ENCODE measurements at regions not wholly inside any gene's neighbourhood (a gene's known extent, or its start where the extent isn't known, plus 50 kb on each side); places are given as distances from the start of the nearest gene placed in this dataset.

GRCh38 chr2:15713475-15713874, 121.8 kb downstream of the DDX1 start:
- Histone ChIP-seq H3K4me2 (ENCODE audit: low read length) (no peak overlapping the region), H3K9ac (ENCODE audit: low read length) (no peak overlapping the region), H4K12ac (ENCODE audit: low read depth, low read length) (no peak overlapping the region), H3K79me1 (ENCODE audit: low read length) (no peaks in the 10 kb centered on the region), H2BK120ac (ENCODE audit: insufficient read depth, low read length, poor library complexity) (no peak overlapping the region), H3K18ac (ENCODE audit: low read length) (no peak overlapping the region), H3K4ac (ENCODE audit: low read depth, low read length) (no peak overlapping the region), H3K36me3 (ENCODE audit: control insufficient read depth in 1 of 2, insufficient read depth in 2 of 2, low read length in 2 of 2) (no peaks in the 10 kb centered on the region), H3K79me2 (ENCODE audit: control insufficient read depth, insufficient read depth, low read length, poor library complexity) (peaks cover 1% of the 10 kb centered on the region), H4K91ac (ENCODE audit: low read depth, low read length) (no peak overlapping the region), H4K8ac (ENCODE audit: low read depth, low read length) (no peak overlapping the region), H2AFZ (ENCODE audit: insufficient read depth, low read length, poor library complexity) (no peak overlapping the region), H3K4me1 (ENCODE audit: control insufficient read depth in 1 of 2, insufficient read depth in 2 of 2, low read length in 2 of 2) (peaks cover 3 to 9% of the 10 kb centered on the region in 2 experiments), H3K27ac (ENCODE audit: low read depth, low read length) (no peak overlapping the region), H3K9me3 (ENCODE audit: insufficient read depth, low read depth, low read length) (no peaks in the 10 kb centered on the region), H3K27me3 (ENCODE audit: insufficient read depth, low read length) (no peaks in the 10 kb centered on the region), H2BK5ac (ENCODE audit: low read depth, low read length, poor library complexity) (no peak overlapping the region), H3K14ac (ENCODE audit: low read length) (no peak overlapping the region), H2BK12ac (ENCODE audit: low read length) (no peak overlapping the region), H2AK5ac (ENCODE audit: low read length) (no peak overlapping the region), H3K23ac (ENCODE audit: low read length) (no peak overlapping the region), H3K4me3 (ENCODE audit: low read depth, low read length) (no peak overlapping the region)
- no CpG with 5 or more reads among the region's 4 CpGs for WGBS (ENCODE audit: extremely low coverage, insufficient coverage, insufficient read length)
- no peak for DNase-seq

- no peak overlapping the region for H3K14ac ChIP-seq (ENCODE audit: low read length)
- no peak overlapping the region for H3K23ac ChIP-seq (ENCODE audit: low read length)
- no peak overlapping the region for H3K27ac ChIP-seq (ENCODE audit: low read depth, low read length)
- peaks cover 2% of the 10 kb centered on the region for H3K79me2 ChIP-seq (ENCODE audit: control insufficient read depth, insufficient read depth, low read length, poor library complexity)
- DNase-seq = no peak
- no peak overlapping the region for H3K4ac ChIP-seq (ENCODE audit: low read depth, low read length)
- H4K8ac ChIP-seq (ENCODE audit: low read depth, low read length) = no peak overlapping the region
- no peak overlapping the region for H3K18ac ChIP-seq (ENCODE audit: low read length)
- H4K91ac ChIP-seq (ENCODE audit: low read depth, low read length) = no peak overlapping the region
- H3K79me1 ChIP-seq (ENCODE audit: low read length) = no peaks in the 10 kb centered on the region
- H2AK5ac ChIP-seq (ENCODE audit: low read length) = no peak overlapping the region
- no peak overlapping the region for H2AFZ ChIP-seq (ENCODE audit: insufficient read depth, low read length, poor library complexity)
- no peaks in the 10 kb centered on the region for H3K9me3 ChIP-seq (ENCODE audit: insufficient read depth, low read depth, low read length)
- H3K36me3 ChIP-seq (ENCODE audit: control insufficient read depth in 1 of 2, insufficient read depth in 2 of 2, low read length in 2 of 2) = no peaks in the 10 kb centered on the region
- H3K4me2 ChIP-seq (ENCODE audit: low read length) = no peak overlapping the region
- peaks cover 3 to 5% of the 10 kb centered on the region in 2 experiments for H3K4me1 ChIP-seq (ENCODE audit: control insufficient read depth in 1 of 2, insufficient read depth in 2 of 2, low read length in 2 of 2)
- no peak overlapping the region for H2BK120ac ChIP-seq (ENCODE audit: insufficient read depth, low read length, poor library complexity)
- no CpG with 5 or more reads among the region's 5 CpGs for WGBS (ENCODE audit: extremely low coverage, insufficient coverage, insufficient read length)
- no peak overlapping the region for H3K4me3 ChIP-seq (ENCODE audit: low read depth, low read length)
- no peak overlapping the region for H3K9ac ChIP-seq (ENCODE audit: low read length)
- H2BK12ac ChIP-seq (ENCODE audit: low read length) = no peak overlapping the region
- H2BK5ac ChIP-seq (ENCODE audit: low read depth, low read length, poor library complexity) = no peak overlapping the region
- H4K12ac ChIP-seq (ENCODE audit: low read depth, low read length) = no peak overlapping the region
- H3K27me3 ChIP-seq (ENCODE audit: insufficient read depth, low read length) = no peaks in the 10 kb centered on the region
Measured at GRCh38 chr2:15714002-15714401, 122.3 kb downstream of the DDX1 start.

GRCh38 chr2:15714609-15715008, 122.9 kb downstream of the DDX1 start:
- Histone ChIP-seq H3K9ac (ENCODE audit: low read length) (no peak overlapping the region), H2AK5ac (ENCODE audit: low read length) (no peak overlapping the region), H3K79me2 (ENCODE audit: control insufficient read depth, insufficient read depth, low read length, poor library complexity) (peaks cover 2% of the 10 kb centered on the region), H2BK5ac (ENCODE audit: low read depth, low read length, poor library complexity) (no peak overlapping the region), H3K27me3 (ENCODE audit: insufficient read depth, low read length) (no peaks in the 10 kb centered on the region), H4K91ac (ENCODE audit: low read depth, low read length) (no peak overlapping the region), H3K9me3 (ENCODE audit: insufficient read depth, low read depth, low read length) (no peaks in the 10 kb centered on the region), H3K4me1 (ENCODE audit: control insufficient read depth in 1 of 2, insufficient read depth in 2 of 2, low read length in 2 of 2) (peaks cover 2 to 3% of the 10 kb centered on the region in 2 experiments), H4K8ac (ENCODE audit: low read depth, low read length) (no peak overlapping the region), H3K79me1 (ENCODE audit: low read length) (no peaks in the 10 kb centered on the region), H3K23ac (ENCODE audit: low read length) (no peak overlapping the region), H2BK12ac (ENCODE audit: low read length) (no peak overlapping the region), H3K18ac (ENCODE audit: low read length) (no peak overlapping the region), H3K4me2 (ENCODE audit: low read length) (no peak overlapping the region), H2BK120ac (ENCODE audit: insufficient read depth, low read length, poor library complexity) (no peak overlapping the region), H3K14ac (ENCODE audit: low read length) (no peak overlapping the region), H3K36me3 (ENCODE audit: control insufficient read depth in 1 of 2, insufficient read depth in 2 of 2, low read length in 2 of 2) (no peaks in the 10 kb centered on the region), H3K4ac (ENCODE audit: low read depth, low read length) (no peak overlapping the region), H2AFZ (ENCODE audit: insufficient read depth, low read length, poor library complexity) (no peak overlapping the region), H3K27ac (ENCODE audit: low read depth, low read length) (no peak overlapping the region), H3K4me3 (ENCODE audit: low read depth, low read length) (no peak overlapping the region), H4K12ac (ENCODE audit: low read depth, low read length) (no peak overlapping the region)
- DNase-seq = no peak
- no CpG with 5 or more reads among the region's 1 CpG for WGBS (ENCODE audit: extremely low coverage, insufficient coverage, insufficient read length)

GRCh38 chr2:15715596-15715995, 123.9 kb downstream of the DDX1 start:
- Histone ChIP-seq H3K79me1 (ENCODE audit: low read length) (no peaks in the 10 kb centered on the region), H4K8ac (ENCODE audit: low read depth, low read length) (no peak overlapping the region), H4K91ac (ENCODE audit: low read depth, low read length) (no peak overlapping the region), H2BK5ac (ENCODE audit: low read depth, low read length, poor library complexity) (no peak overlapping the region), H3K18ac (ENCODE audit: low read length) (no peak overlapping the region), H3K9ac (ENCODE audit: low read length) (no peak overlapping the region), H2BK120ac (ENCODE audit: insufficient read depth, low read length, poor library complexity) (no peak overlapping the region), H2BK12ac (ENCODE audit: low read length) (no peak overlapping the region), H3K79me2 (ENCODE audit: control insufficient read depth, insufficient read depth, low read length, poor library complexity) (peaks cover 2% of the 10 kb centered on the region), H3K4ac (ENCODE audit: low read depth, low read length) (no peak overlapping the region), H3K14ac (ENCODE audit: low read length) (no peak overlapping the region), H2AK5ac (ENCODE audit: low read length) (no peak overlapping the region), H3K9me3 (ENCODE audit: insufficient read depth, low read depth, low read length) (no peaks in the 10 kb centered on the region), H3K23ac (ENCODE audit: low read length) (no peak overlapping the region), H3K4me3 (ENCODE audit: low read depth, low read length) (no peak overlapping the region), H3K4me2 (ENCODE audit: low read length) (no peak overlapping the region), H3K36me3 (ENCODE audit: control insufficient read depth in 1 of 2, insufficient read depth in 2 of 2, low read length in 2 of 2) (no peaks in the 10 kb centered on the region), H2AFZ (ENCODE audit: insufficient read depth, low read length, poor library complexity) (no peak overlapping the region), H3K27me3 (ENCODE audit: insufficient read depth, low read length) (no peaks in the 10 kb centered on the region), H4K12ac (ENCODE audit: low read depth, low read length) (no peak overlapping the region), H3K4me1 (ENCODE audit: control insufficient read depth in 1 of 2, insufficient read depth in 2 of 2, low read length in 2 of 2) (peaks cover 2 to 3% of the 10 kb centered on the region in 2 experiments), H3K27ac (ENCODE audit: low read depth, low read length) (no peak overlapping the region)
- WGBS (ENCODE audit: extremely low coverage, insufficient coverage, insufficient read length) = no CpG with 5 or more reads among the region's 8 CpGs
- DNase-seq = no peak

Measured in trophoblast cell (in vitro differentiated cells and primary cell).